GM13977 (cell line): ENCODE measurements at regions not wholly inside any gene's neighbourhood (a gene's known extent, or its start where the extent isn't known, plus 50 kb on each side); places are given as distances from the start of the nearest gene placed in this dataset.

Experiments used
- DNase-seq: peaks from one replicate; pipeline ENCODE4 v3.0.0; 2012; ENCODE audit warnings: low spot score
- CTCF ChIP-seq: IDR thresholded peaks from 2 replicates; pipeline ENCODE4 v1.5.1; 2012; ENCODE audit warnings: mild to moderate bottlenecking, control low read depth; ENCODE audit not compliant: insufficient read depth; ENCODE audit errors: extremely low read depth, missing control alignments
- in situ Hi-C: fragments of 300-500 bp; cut with MboI; formaldehyde crosslinking; loops from one replicate; pipeline ENCODE4 v1.12.0; 2022; ENCODE audit warnings: low sequenced_read_pairs, low pct_unique_long_range_greater_than_20kb, mixed read lengths, inconsistent platforms; ENCODE audit not compliant: unreplicated experiment

GRCh38 chr15:35720984-35721383, 175.0 kb upstream of the DPH6 start:
- in situ Hi-C loops: no loop called here
- DNase-seq: no peak
- no peak for TF ChIP-seq CTCF

DNA sequence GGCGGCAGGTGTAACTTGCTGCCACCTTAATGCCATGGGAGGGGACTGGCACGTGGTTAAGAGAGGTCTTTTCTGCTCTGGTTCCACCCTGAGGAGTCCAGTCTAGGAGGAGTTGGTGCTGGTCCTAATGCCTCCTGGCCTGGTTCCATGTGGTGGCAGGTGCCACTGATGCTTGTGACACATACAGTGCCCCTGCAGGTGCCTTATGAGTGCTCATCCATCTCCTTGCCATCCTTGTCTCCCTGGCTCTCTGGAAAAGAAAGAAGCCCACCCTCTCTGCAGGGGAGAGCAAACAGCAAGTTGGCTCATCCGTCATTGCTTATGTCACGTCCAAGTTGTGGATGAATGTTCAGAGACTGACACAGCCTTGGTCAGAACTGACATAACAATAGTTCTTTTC, 175.8 kb upstream of the DPH6 start:
- no peak for DNase-seq
- in situ Hi-C loops: no loop called here
- TF ChIP-seq CTCF: no peak

DNA sequence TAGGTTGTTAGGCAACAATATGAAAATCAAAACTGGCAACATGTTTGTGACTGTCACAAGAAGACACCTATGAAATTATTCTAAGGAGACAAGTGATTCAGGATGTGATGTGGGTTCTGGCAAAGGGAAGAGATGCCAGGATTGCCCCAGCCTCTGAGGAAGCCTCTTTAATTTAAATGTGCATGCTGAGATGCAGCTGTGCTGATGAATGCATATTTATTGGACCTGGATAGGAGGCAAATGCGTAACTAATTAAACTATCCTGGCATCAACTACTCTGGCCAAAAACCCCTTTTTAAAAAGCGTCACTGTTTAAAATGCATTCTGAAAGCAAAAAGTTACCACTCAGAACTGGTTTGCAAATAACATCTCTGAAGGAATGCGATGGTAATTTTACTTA, 176.5 kb upstream of the DPH6 start:
- in situ Hi-C loops: no loop called here
- TF ChIP-seq CTCF: no peak
- no peak for DNase-seq

- DNase-seq: no peak
- TF ChIP-seq CTCF: no peak
- in situ Hi-C loops: no loop called here
These were observed 177.3 kb upstream of the DPH6 start for GRCh38 chr15:35723120-35723847.

DNA sequence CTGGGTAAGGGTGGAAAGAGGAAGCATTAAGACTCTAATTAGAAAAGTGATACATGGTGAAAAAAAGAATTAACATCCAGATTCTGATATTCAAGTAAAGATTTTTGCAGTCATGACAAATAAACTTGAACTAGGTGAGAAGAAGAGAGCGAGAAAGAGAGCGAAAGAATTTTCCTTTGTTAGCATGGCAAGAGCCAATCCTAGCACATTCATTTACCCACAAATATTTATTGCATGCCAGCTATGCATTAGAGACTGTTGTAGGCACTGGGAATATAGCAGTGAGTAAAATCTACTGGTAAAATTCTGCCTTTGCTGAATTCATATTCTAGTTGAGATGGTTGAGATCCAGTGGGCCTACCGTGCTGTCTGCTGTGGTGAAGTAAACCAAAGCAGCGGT, 177.9 kb upstream of the DPH6 start:
- DNase-seq: no peak
- TF ChIP-seq CTCF: no peak
- in situ Hi-C loops: no loop called here

DNA sequence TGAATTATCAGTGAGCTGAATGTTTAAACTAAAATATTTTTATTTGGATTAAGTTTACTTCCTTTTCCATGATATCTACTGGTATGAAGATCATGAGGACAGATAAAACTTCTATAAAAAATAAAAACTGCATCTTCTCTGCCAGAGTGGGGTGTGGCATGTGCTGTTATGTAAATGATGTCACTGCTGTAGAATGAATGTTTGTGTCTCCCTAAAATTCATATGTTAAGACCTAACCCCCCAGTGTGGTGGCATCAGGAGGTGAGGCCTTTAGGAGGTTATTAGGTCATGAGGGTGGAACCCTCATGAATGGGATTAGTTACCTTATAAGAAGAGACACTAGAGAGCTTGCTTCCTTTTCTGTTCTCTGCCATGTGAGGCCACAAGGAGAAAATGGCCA, 178.7 kb upstream of the DPH6 start:
- no peak for DNase-seq
- no peak for TF ChIP-seq CTCF
- in situ Hi-C loops: no loop called here
